Progenitor cell of endocrine pancreas (in vitro differentiated cells): ENCODE measurements at regions not wholly inside any gene's neighbourhood (a gene's known extent, or its start where the extent isn't known, plus 50 kb on each side); places are given as distances from the start of the nearest gene placed in this dataset.

Experiments used
- DNase-seq: peaks from one replicate; pipeline ENCODE4 v3.0.0; 2021; ENCODE audit warnings: low spot score; ENCODE audit not compliant: unreplicated experiment
- H3K27ac Mint-ChIP-seq: 2 replicates; pipeline ENCODE4 v1.8.0; 2021; ENCODE audit warnings: mild to moderate bottlenecking, moderate library complexity, mixed read lengths
- H3K27me3 Mint-ChIP-seq: 2 replicates; pipeline ENCODE4 v1.8.0; 2021; ENCODE audit warnings: mixed read lengths
- H3K36me3 Mint-ChIP-seq: 2 replicates; pipeline ENCODE4 v1.8.0; 2022; ENCODE audit warnings: mixed read lengths; ENCODE audit not compliant: insufficient read depth
- H3K4me1 Mint-ChIP-seq: 2 replicates; pipeline ENCODE4 v1.8.0; 2021; ENCODE audit warnings: low read depth, mixed read lengths
- H3K4me3 Mint-ChIP-seq: 2 replicates; pipeline ENCODE4 v1.8.0; 2021; ENCODE audit warnings: low read depth, mild to moderate bottlenecking, moderate library complexity, mixed read lengths
- H3K9me3 Mint-ChIP-seq: 2 replicates; pipeline ENCODE4 v1.8.0; 2021; ENCODE audit warnings: low read depth, mixed read lengths
- CTCF ChIP-seq: fragments of 200-600 bp; sonication (generic); IDR thresholded peaks from one replicate; pipeline ENCODE4 v1.5.0; 2021; ENCODE audit warnings: antibody characterized with exemption, mild to moderate bottlenecking; ENCODE audit not compliant: unreplicated experiment

- Mint-ChIP-seq H3K4me1 (no peaks in the 10 kb centered on the region), H3K27ac (no peak overlapping the region), H3K4me3 (no peak overlapping the region), H3K27me3 (no peaks in the 10 kb centered on the region), H3K9me3 (peaks cover 6% of the 10 kb centered on the region), H3K36me3 (no peaks in the 10 kb centered on the region)
- TF ChIP-seq CTCF: no peak
- DNase-seq: no peak
Measured at GRCh38 chr1:219495737-219496408, 117.0 kb downstream of the ZC3H11B start.

GRCh38 chr1:219492717-219493116 lies 120.2 kb downstream of the ZC3H11B start:
- peaks cover 3% of the 10 kb centered on the region for H3K4me1 Mint-ChIP-seq
- no peak for DNase-seq
- no peaks in the 10 kb centered on the region for H3K27me3 Mint-ChIP-seq
- no peak overlapping the region for H3K27ac Mint-ChIP-seq
- no peaks in the 10 kb centered on the region for H3K36me3 Mint-ChIP-seq
- no peak overlapping the region for H3K4me3 Mint-ChIP-seq
- H3K9me3 Mint-ChIP-seq: peaks cover 4% of the 10 kb centered on the region
- no peak for TF ChIP-seq CTCF

- Mint-ChIP-seq H3K4me3 (no peak overlapping the region), H3K4me1 (peaks cover 6% of the 10 kb centered on the region), H3K36me3 (no peaks in the 10 kb centered on the region), H3K9me3 (no peaks in the 10 kb centered on the region), H3K27me3 (no peaks in the 10 kb centered on the region), H3K27ac (no peak overlapping the region)
- DNase-seq: no peak
- TF ChIP-seq CTCF: no peak
Measured at GRCh38 chr1:219490566-219490965, 122.3 kb downstream of the ZC3H11B start.

GRCh38 chr1:219489636-219490035 lies 123.3 kb downstream of the ZC3H11B start:
- DNase-seq: no peak
- Mint-ChIP-seq H3K4me1 (peaks cover 9% of the 10 kb centered on the region), H3K4me3 (no peak overlapping the region), H3K36me3 (no peaks in the 10 kb centered on the region), H3K27me3 (no peaks in the 10 kb centered on the region), H3K27ac (peak overlapping the region; percentile 6), H3K9me3 (peaks cover 3% of the 10 kb centered on the region)
- TF ChIP-seq CTCF: no peak

GRCh38 chr1:219488275-219488674 lies 124.6 kb downstream of the ZC3H11B start:
- H3K4me1 Mint-ChIP-seq: peaks cover 9% of the 10 kb centered on the region
- no peak for TF ChIP-seq CTCF

More at GRCh38 chr1:219488275-219488674, 124.6 kb downstream of the ZC3H11B start:
- no peaks in the 10 kb centered on the region for H3K27me3 Mint-ChIP-seq
- DNase-seq: no peak
- H3K4me3 Mint-ChIP-seq: no peak overlapping the region
- no peak overlapping the region for H3K27ac Mint-ChIP-seq
- H3K9me3 Mint-ChIP-seq: peaks cover 3% of the 10 kb centered on the region
- H3K36me3 Mint-ChIP-seq: no peaks in the 10 kb centered on the region
